ENCODE measurements at regions not wholly inside any gene's neighbourhood (a gene's known extent, or its start where the extent isn't known, plus 50 kb on each side); places are given as distances from the start of the nearest gene placed in this dataset.

DNA sequence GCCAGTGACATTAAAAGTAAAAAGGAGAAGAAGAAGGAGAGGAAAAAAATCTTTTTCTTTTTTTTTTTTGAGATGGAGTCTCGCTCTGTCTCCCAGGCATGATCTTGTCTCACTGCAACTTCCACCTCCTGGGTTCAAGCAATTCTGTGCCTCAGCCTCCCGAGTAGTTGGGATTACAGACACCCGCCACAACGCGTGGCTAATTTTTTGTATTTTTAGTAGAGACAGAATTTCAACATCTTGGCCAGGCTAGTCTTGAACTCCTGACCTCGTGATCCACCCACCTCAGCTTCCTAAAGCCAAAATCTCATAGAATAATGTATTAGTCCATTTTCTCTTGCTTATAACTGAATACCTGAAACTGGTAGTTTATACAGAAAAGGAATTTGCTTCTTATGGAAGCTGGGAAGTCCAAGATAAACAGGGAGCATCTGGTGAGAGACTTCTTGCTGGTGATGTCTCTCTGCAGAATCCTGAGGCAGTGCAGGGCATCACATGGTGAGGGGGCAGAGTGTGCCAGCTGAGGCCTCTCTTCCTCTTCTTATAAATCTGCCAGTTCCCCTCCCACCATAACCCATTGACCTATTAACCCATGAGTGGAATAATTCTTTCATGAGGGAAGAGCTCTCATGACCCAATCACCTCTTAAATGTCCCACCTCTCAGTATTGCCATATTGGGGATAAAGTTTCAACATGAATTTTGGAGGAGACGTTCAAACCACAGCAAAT is 466.3 kb downstream of the GADD45G start:
- TF ChIP-seq POLR2AphosphoS5 (IDR thresholded peaks at IDR 0.05): no peak
- TF ChIP-seq, protein P1, sequence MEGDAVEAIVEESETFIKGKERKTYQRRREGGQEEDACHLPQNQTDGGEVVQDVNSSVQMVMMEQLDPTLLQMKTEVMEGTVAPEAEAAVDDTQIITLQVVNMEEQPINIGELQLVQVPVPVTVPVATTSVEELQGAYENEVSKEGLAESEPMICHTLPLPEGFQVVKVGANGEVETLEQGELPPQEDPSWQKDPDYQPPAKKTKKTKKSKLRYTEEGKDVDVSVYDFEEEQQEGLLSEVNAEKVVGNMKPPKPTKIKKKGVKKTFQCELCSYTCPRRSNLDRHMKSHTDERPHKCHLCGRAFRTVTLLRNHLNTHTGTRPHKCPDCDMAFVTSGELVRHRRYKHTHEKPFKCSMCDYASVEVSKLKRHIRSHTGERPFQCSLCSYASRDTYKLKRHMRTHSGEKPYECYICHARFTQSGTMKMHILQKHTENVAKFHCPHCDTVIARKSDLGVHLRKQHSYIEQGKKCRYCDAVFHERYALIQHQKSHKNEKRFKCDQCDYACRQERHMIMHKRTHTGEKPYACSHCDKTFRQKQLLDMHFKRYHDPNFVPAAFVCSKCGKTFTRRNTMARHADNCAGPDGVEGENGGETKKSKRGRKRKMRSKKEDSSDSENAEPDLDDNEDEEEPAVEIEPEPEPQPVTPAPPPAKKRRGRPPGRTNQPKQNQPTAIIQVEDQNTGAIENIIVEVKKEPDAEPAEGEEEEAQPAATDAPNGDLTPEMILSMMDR (IDR thresholded peaks at IDR 0.05): no peak

Data from suprapubic skin (tissue), 3 donors.